ENCODE measurements at regions not wholly inside any gene's neighbourhood (a gene's known extent, or its start where the extent isn't known, plus 50 kb on each side); places are given as distances from the start of the nearest gene placed in this dataset.

DNA sequence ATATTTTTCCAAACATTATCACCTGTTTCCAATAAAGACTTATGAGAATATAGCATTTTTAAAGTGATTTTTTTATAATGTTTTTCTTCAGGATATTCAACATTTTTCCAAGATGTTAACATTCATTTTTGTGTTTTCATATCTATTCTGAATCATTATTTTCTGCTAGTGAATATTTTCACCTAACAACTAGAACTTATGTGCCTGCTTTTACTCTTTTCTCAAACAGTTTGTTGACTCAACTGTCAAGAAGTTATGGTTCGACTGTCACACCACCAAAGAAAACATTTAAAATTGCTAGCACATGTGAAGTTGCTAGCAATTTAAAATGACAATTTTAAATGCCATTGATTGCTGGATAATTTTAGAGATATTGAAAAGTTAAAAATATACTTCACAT is 343.3 kb upstream of the CDH9 start:
- TF ChIP-seq POLR2A (IDR thresholded peaks at IDR 0.05): no peak
- TF ChIP-seq, protein P1, sequence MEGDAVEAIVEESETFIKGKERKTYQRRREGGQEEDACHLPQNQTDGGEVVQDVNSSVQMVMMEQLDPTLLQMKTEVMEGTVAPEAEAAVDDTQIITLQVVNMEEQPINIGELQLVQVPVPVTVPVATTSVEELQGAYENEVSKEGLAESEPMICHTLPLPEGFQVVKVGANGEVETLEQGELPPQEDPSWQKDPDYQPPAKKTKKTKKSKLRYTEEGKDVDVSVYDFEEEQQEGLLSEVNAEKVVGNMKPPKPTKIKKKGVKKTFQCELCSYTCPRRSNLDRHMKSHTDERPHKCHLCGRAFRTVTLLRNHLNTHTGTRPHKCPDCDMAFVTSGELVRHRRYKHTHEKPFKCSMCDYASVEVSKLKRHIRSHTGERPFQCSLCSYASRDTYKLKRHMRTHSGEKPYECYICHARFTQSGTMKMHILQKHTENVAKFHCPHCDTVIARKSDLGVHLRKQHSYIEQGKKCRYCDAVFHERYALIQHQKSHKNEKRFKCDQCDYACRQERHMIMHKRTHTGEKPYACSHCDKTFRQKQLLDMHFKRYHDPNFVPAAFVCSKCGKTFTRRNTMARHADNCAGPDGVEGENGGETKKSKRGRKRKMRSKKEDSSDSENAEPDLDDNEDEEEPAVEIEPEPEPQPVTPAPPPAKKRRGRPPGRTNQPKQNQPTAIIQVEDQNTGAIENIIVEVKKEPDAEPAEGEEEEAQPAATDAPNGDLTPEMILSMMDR (IDR thresholded peaks at IDR 0.05): no peak
- Histone ChIP-seq H3K9me3 (no peaks in the 10 kb centered on the region), H3K4me1 (no peaks in the 10 kb centered on the region), H3K36me3 (no peaks in the 10 kb centered on the region), H3K27ac (no peak overlapping the region), H3K27me3 (no peaks in the 10 kb centered on the region), H3K4me3 (no peak overlapping the region)
- DNase-seq: no peak

DNA sequence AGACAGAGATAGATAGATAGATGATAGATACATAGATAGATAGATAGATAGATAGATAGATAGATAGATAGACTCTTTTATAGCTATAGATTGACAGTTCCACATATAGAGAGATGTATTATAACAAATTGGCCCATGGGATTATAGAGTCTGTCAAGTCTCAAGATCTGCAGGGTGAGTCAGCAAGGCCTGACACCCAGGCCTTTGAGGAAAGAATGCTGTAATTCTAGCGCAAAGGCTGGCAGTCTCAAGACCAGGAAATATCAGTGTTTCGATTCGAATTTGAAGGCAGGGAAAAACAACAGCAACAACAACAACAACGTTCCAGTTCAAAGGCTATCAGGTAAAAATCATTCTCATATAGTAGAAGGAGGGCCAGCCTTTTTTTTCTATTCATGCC is 339.2 kb upstream of the CDH9 start:
- H3K27me3 ChIP-seq: no peaks in the 10 kb centered on the region
- H3K4me1 ChIP-seq: no peaks in the 10 kb centered on the region
- no peaks in the 10 kb centered on the region for H3K9me3 ChIP-seq
- no peak overlapping the region for H3K27ac ChIP-seq
- no peaks in the 10 kb centered on the region for H3K36me3 ChIP-seq
- no peak overlapping the region for H3K4me3 ChIP-seq
- DNase-seq: no peak
- no peak for TF ChIP-seq POLR2A (IDR thresholded peaks at IDR 0.05)
- TF ChIP-seq, protein P1 (IDR thresholded peaks at IDR 0.05): no peak

DNA sequence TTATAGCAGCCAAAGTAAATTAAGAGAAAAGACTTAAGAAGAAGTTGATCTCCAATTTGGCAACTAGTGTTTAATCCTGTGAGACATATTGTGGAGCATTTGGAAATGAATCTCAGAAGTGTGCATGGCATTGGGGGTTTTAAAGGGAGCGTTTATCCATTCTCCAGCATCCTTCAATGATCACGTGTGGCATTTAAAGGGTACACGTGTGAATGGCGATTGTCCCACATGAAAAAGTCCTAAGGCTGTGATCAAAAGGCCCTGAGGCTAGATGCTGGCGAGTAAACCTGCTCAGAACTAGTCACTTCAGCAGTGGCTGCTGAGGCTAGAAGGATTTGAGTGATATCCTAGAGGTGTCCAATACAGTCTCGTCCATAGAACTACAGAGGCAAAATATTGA is 315.6 kb upstream of the CDH9 start:
- Histone ChIP-seq H3K9me3 (peaks cover 0 to 4% (median 0%) of the 10 kb centered on the region in 4 donors), H3K4me1 (no peaks in the 10 kb centered on the region), H3K4me3 (no peak overlapping the region), H3K27ac (no peak overlapping the region), H3K27me3 (no peaks in the 10 kb centered on the region), H3K36me3 (no peaks in the 10 kb centered on the region)
- TF ChIP-seq, protein P1 (IDR thresholded peaks at IDR 0.05): no peak
- no peak for TF ChIP-seq POLR2A (IDR thresholded peaks at IDR 0.05)
- DNase-seq: no peak

DNA sequence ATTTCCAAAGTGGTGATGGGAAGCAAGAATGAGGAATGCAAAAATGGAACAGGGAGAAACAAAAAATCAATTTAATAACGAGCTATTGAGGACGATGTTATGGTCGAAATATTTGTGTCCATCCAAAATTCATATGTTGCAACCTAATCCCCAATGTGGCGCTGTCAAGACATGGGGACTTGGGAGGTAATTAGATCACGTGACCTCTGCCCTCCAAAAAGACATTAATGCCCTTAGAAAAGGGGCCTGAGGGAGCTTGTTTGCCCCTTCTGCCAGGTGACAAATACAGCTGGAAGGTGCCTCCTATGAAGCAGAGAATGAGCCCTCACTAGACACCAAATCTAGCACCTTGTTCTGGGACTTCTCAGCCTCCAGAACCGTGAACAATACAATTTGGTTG is 315.2 kb upstream of the CDH9 start:
- no peak for DNase-seq
- no peaks in the 10 kb centered on the region for H3K36me3 ChIP-seq
- TF ChIP-seq POLR2A (IDR thresholded peaks at IDR 0.05): no peak
- TF ChIP-seq, protein P1 (IDR thresholded peaks at IDR 0.05): no peak
- no peaks in the 10 kb centered on the region for H3K27me3 ChIP-seq
- no peak overlapping the region for H3K4me3 ChIP-seq
- H3K4me1 ChIP-seq: no peaks in the 10 kb centered on the region
- no peak overlapping the region for H3K27ac ChIP-seq
- peaks cover 0 to 4% (median 0%) of the 10 kb centered on the region in 4 donors for H3K9me3 ChIP-seq

DNA sequence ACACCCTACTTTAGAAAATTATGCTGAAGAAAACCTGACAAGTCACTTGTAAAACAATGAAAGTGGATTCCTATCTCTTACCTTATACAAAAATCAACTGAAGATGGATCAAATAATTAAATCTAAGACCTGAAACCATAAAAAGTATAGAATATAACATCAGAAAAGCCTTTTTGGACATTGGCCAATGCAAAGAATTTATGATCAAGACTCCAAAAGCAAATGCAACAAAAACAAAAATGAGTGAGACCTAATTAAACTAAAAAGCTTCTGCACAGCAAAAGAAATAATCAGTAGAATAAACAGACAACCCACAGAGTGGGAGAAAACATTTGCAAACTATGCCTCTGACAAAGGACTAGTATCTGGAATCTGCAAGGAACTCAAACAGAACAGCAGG is 303.0 kb upstream of the CDH9 start:
- TF ChIP-seq POLR2A (IDR thresholded peaks at IDR 0.05): no peak
- no peak overlapping the region for H3K27ac ChIP-seq
- H3K9me3 ChIP-seq: peaks cover 0 to 5% (median 0%) of the 10 kb centered on the region in 4 donors
- H3K36me3 ChIP-seq: no peaks in the 10 kb centered on the region
- H3K4me3 ChIP-seq: no peak overlapping the region
- no peaks in the 10 kb centered on the region for H3K27me3 ChIP-seq
- no peak for DNase-seq
- H3K4me1 ChIP-seq: no peaks in the 10 kb centered on the region

DNA sequence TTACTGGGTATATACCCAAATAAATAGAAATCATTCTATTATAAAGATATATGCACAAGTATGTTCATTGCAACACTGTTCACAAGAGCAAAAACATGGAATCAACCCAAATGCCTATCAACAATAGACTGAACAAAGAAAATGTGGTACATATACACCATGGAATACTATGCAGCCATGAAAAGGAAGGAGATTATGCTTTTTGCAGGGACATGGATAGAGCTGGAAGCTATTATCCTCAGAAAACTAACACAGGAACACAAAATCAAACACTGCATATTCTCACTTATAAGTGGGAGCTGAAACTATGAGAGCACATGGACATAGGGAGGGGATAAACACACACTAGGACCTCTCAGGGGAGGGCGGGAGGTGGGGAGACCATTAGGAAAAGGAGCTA is 298.4 kb upstream of the CDH9 start:
- H3K27ac ChIP-seq: no peak overlapping the region
- H3K36me3 ChIP-seq: no peaks in the 10 kb centered on the region
- H3K9me3 ChIP-seq: peaks cover 0 to 5% (median 0%) of the 10 kb centered on the region in 4 donors
- no peak for DNase-seq
- H3K4me3 ChIP-seq: no peak overlapping the region
- H3K27me3 ChIP-seq: no peaks in the 10 kb centered on the region
- no peaks in the 10 kb centered on the region for H3K4me1 ChIP-seq
- TF ChIP-seq, protein P1 (IDR thresholded peaks at IDR 0.05): no peak
- TF ChIP-seq POLR2A (IDR thresholded peaks at IDR 0.05): no peak

Data from Peyer's patch (tissue), 4 donors.